ENCODE measurements at regions not wholly inside any gene's neighbourhood (a gene's known extent, or its start where the extent isn't known, plus 50 kb on each side); places are given as distances from the start of the nearest gene placed in this dataset.

DNA sequence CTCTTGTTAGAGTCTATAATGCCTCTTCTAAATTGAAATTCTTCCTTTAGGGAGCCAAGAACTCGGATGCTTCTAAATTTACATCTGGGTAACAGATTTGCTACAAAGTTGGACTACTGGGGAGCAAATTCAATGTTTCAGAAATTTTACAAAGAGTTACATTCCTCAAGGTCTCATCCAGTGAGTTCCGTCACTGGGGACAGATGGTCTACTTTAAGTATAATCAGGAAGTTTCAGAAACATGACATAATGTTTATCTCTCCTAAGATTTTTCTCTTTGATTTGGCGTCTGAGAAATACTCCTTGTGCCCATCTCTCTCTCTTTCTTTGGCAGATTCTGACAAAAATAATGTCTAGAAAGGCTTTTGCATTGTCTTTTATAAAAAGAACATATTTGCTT is 81.5 kb upstream of the MBNL2 start:
- TF ChIP-seq, protein P1, sequence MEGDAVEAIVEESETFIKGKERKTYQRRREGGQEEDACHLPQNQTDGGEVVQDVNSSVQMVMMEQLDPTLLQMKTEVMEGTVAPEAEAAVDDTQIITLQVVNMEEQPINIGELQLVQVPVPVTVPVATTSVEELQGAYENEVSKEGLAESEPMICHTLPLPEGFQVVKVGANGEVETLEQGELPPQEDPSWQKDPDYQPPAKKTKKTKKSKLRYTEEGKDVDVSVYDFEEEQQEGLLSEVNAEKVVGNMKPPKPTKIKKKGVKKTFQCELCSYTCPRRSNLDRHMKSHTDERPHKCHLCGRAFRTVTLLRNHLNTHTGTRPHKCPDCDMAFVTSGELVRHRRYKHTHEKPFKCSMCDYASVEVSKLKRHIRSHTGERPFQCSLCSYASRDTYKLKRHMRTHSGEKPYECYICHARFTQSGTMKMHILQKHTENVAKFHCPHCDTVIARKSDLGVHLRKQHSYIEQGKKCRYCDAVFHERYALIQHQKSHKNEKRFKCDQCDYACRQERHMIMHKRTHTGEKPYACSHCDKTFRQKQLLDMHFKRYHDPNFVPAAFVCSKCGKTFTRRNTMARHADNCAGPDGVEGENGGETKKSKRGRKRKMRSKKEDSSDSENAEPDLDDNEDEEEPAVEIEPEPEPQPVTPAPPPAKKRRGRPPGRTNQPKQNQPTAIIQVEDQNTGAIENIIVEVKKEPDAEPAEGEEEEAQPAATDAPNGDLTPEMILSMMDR (IDR thresholded peaks at IDR 0.05; ENCODE audit: control insufficient read depth, extremely low read depth, insufficient read depth): no peak
- no peak for DNase-seq (ENCODE audit: low read depth)
- no peak overlapping the region for H3K4me3 ChIP-seq (ENCODE audit: low read depth, low read length)

DNA sequence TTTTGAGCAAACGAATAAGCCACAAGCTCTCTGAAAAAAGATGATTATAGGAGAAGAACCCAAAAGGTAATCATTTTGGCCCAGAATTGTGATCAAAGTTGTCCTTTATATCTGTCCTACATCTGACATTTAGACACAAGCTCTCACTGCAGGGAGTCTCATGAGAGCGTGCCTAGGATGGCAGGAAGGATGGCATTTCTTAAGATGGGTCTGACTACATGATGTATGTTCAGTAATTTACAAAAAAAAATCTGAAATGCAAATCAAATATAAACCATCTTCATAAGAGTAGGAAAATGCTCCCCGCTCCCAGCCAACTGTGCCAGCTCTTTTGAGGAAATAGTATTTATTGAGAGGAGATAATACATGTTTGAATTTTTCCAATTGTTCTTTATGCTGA is 81.0 kb upstream of the MBNL2 start:
- no peak for DNase-seq (ENCODE audit: low read depth)
- H3K4me3 ChIP-seq (ENCODE audit: low read depth, low read length): no peak overlapping the region
- TF ChIP-seq, protein P1 (IDR thresholded peaks at IDR 0.05; ENCODE audit: control insufficient read depth, extremely low read depth, insufficient read depth): no peak

DNA sequence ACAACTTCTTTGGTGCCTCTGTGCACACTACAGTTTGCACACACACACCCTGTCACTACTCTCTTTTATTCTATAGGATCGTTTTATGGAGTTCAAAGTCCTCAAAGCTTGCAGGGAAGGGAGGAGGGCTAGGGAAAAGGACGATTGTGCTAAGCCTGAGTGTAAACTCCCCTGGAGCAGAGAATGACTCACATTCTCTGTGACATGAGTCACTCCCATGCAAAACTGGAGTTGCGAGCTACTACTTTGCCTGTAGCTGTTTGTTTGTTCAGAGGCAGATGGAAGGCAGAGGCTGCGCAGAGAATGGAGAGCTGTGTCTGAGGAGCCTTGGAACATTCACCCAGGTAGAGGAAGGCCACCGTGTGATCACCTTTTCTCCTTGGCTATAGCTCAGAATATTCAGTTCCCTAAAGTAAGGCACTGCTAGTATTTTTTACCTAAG is 80.5 kb upstream of the MBNL2 start:
- TF ChIP-seq, protein P1 (IDR thresholded peaks at IDR 0.05; ENCODE audit: control insufficient read depth, extremely low read depth, insufficient read depth): no peak
- H3K4me3 ChIP-seq (ENCODE audit: low read depth, low read length): no peak overlapping the region
- peak; percentile 32 for DNase-seq (ENCODE audit: low read depth)

DNA sequence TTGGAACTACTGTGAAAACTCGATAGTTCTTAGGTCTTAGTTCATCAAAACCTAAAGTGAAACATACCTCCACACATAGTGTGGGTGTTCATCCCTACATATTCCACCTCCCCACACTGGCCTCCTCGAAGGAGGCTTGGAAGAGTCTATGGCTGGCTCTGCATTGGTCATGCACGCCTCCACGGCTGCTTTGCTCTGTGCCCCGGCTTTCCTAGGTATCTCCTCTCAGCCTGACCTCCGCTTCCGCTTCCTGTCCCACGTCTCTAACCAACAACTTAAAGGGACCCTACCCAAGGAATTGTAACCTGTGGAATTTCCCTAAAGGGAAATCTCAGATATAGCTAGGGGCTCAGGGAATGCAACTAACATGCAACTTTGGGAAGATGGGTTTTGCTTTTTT is 79.7 kb upstream of the MBNL2 start:
- no peak overlapping the region for H3K4me3 ChIP-seq (ENCODE audit: low read depth, low read length)
- TF ChIP-seq, protein P1 (IDR thresholded peaks at IDR 0.05; ENCODE audit: control insufficient read depth, extremely low read depth, insufficient read depth): no peak
- no peak for DNase-seq (ENCODE audit: low read depth)

DNA sequence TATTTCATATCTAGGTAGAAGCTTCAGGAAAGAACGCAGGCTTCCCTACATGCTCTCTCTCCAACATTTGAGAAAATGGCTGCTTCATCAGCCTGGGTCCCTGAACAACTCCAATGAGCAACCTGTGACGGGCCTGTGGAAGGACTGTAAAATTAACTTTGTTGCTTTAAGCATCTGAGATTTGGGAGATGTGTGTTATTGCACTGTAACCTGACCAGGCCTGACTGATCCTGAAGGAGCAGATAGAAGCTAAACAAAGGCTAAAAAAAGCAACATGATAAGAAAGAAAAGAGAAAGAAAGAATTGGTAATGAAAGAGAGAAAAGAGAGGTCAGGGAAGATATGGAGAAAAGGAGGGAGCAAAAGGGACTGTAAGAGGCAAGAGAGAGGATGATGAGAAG is 77.1 kb upstream of the MBNL2 start:
- no peak overlapping the region for H3K4me3 ChIP-seq (ENCODE audit: low read depth, low read length)
- TF ChIP-seq, protein P1 (IDR thresholded peaks at IDR 0.05; ENCODE audit: control insufficient read depth, extremely low read depth, insufficient read depth): no peak
- DNase-seq (ENCODE audit: low read depth): no peak

DNA sequence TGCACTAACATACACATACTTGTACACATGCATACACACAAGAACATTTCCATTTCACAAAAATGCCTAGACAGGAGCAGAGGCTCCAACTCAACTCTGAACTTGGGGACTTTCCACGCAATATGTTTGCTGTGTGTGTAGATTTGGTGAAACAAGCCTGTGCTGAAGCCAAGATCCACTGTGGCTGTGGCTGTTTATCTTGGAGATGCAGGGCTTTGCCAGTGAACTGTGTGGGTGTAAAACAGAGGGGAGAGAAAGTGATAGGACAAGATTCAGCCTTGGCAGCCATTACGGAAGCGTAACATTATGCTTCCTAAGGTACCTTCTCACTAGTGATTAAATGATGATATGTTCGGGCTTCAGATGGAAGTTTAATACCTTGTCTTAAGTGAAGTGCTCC is 73.2 kb upstream of the MBNL2 start:
- TF ChIP-seq, protein P1 (IDR thresholded peaks at IDR 0.05; ENCODE audit: control insufficient read depth, extremely low read depth, insufficient read depth): no peak
- no peak overlapping the region for H3K4me3 ChIP-seq (ENCODE audit: low read depth, low read length)
- no peak for DNase-seq (ENCODE audit: low read depth)

DNA sequence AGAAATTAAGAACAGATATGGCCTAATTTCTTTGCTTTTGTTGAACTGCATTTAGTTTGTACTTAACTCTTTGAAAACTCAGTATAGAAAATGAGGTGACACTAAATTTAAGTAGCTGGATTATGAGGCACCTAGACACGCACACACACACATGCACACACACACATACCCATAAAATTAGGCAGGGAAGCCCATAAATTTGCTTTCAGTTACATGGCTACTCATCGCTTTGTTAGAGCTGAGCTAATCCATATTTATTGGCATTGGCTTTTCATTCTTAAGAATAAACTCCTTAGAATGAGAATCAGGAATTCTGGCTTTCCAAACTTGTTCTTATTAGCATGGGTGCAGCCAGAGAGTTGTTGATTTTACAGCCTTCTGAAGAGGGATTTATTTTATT is 61.7 kb upstream of the MBNL2 start:
- H3K4me3 ChIP-seq (ENCODE audit: low read depth, low read length): no peak overlapping the region
- no peak for DNase-seq (ENCODE audit: low read depth)
- TF ChIP-seq, protein P1 (IDR thresholded peaks at IDR 0.05; ENCODE audit: control insufficient read depth, extremely low read depth, insufficient read depth): no peak
